ENCODE measurements at regions not wholly inside any gene's neighbourhood (a gene's known extent, or its start where the extent isn't known, plus 50 kb on each side); places are given as distances from the start of the nearest gene placed in this dataset.

GRCh38 chr2:41916177-41916576 lies 131.6 kb upstream of the PKDCC start:
- Histone ChIP-seq H3K9ac (ENCODE audit: control insufficient read depth, insufficient read depth, low read length) (no peak overlapping the region), H3K9me3 (replicated peaks; ENCODE audit: control insufficient read depth, insufficient read depth, low read length) (no peaks in the 10 kb centered on the region; the same call in 2 of the 3 replicates), H3K36me3 (ENCODE audit: control insufficient read depth in 2 of 2, insufficient read depth in 2 of 2, low read length in 1 of 2) (no peaks in the 10 kb centered on the region), H3K27me3 (replicated peaks in 1 of 2; ENCODE audit: control insufficient read depth in 2 of 2, insufficient read depth in 2 of 2, low read length in 1 of 2) (peaks cover 0 to 2% of the 10 kb centered on the region in 2 experiments; a peak in 1 of 4 replicates), H3K79me2 (ENCODE audit: control insufficient read depth, insufficient read depth, low read length) (no peaks in the 10 kb centered on the region), H3K4me3 (no peak overlapping the region), H3K4me1 (ENCODE audit: control insufficient read depth, insufficient read depth, low read length) (no peaks in the 10 kb centered on the region), H2AFZ (ENCODE audit: control insufficient read depth, low read depth, low read length) (no peak overlapping the region), H4K20me1 (ENCODE audit: control insufficient read depth, insufficient read depth) (no peaks in the 10 kb centered on the region), H3K27ac (ENCODE audit: control insufficient read depth, insufficient read depth) (no peak overlapping the region), H3K4me2 (ENCODE audit: control insufficient read depth, insufficient read depth) (no peak overlapping the region)
- FAIRE-seq (no peak), ATAC-seq (no peak), DNase-seq (ENCODE audit: low read depth, low spot score) (no peak)
- intact Hi-C loops (cut with micrococcal nuclease; ENCODE audit: unreplicated experiment), result no loop called here
- ChIA-PET CTCF (no interaction called here), RAD21 (ENCODE audit: unreplicated experiment) (no interaction called here), POLR2A (no interaction called here), SMC1A (ENCODE audit: uncharacterized antibody, unreplicated experiment) (interaction anchor here (0.8 to 1.2 kb wide), 2 partner anchors 11 to 68 kb away, joined by 3 read pairs; no protein-coding TSS in a partner anchor)
- no peak for TF ChIP-seq ATF7 (IDR thresholded peaks at IDR 0.05; ENCODE audit: low read depth)
- no peak for TF ChIP-seq CHD1 (IDR thresholded peaks at IDR 0.05; ENCODE audit: low read depth, low read length)
- no peak for TF ChIP-seq USF2 (IDR thresholded peaks at IDR 0.05; ENCODE audit: borderline replicate concordance, low read depth, low read length)
- TF ChIP-seq IRF5 (IDR thresholded peaks at IDR 0.05; ENCODE audit: borderline replicate concordance), result no peak
- no peak for TF ChIP-seq CREM (IDR thresholded peaks at IDR 0.05; ENCODE audit: low read depth)
- TF ChIP-seq REST (IDR thresholded peaks at IDR 0.05; ENCODE audit: low read depth, low read length), result no peak
- TF ChIP-seq IRF3 (IDR thresholded peaks at IDR 0.05), result no peak
- no peak for TF ChIP-seq BCL11A (IDR thresholded peaks at IDR 0.05; ENCODE audit: low read depth, low read length)
- TF ChIP-seq STAT1 (conservative IDR thresholded peaks at IDR 0.05), result no peak
- no peak for TF ChIP-seq RELB (IDR thresholded peaks at IDR 0.05; ENCODE audit: low read depth)
- TF ChIP-seq ZBTB33 (IDR thresholded peaks at IDR 0.05), result no peak
- no peak for TF ChIP-seq SREBF2 (IDR thresholded peaks at IDR 0.05; ENCODE audit: low read length)
- in situ Hi-C loops (cut with MboI), result no loop called here
- no TSS peak for BruUV-seq (replicated peaks)
- 45% methylated on average over 2 of the region's 2 CpGs for WGBS (ENCODE audit: insufficient coverage, insufficient replicate concordance, low lambda C conversion rate, missing lambda C conversion rate)

Data from GM12878 (cell line).